Pons (tissue), 1 donor: ENCODE measurements at regions not wholly inside any gene's neighbourhood (a gene's known extent, or its start where the extent isn't known, plus 50 kb on each side); places are given as distances from the start of the nearest gene placed in this dataset.
A peak's percentile ranks its signal among the peaks of the same experiment; 100 is the strongest.
"Not testable (repeated sequence)": the region's sequence is repeated elsewhere in the genome, so short reads cannot be mapped to it uniquely, and the experiment has no call there.

ENCODE experiments used
- DNase-seq: peaks from one replicate; pipeline ENCODE4 v3.0.0-alpha.2; 2016; ENCODE audit warnings: low spot score

- DNase-seq = no peak
Observed at GRCh38 chr4:147102596-147102995, 156.9 kb upstream of the TTC29 start.

GRCh38 chr4:147103403-147103946, 157.8 kb upstream of the TTC29 start:
- DNase-seq = peak; percentile 51

DNA sequence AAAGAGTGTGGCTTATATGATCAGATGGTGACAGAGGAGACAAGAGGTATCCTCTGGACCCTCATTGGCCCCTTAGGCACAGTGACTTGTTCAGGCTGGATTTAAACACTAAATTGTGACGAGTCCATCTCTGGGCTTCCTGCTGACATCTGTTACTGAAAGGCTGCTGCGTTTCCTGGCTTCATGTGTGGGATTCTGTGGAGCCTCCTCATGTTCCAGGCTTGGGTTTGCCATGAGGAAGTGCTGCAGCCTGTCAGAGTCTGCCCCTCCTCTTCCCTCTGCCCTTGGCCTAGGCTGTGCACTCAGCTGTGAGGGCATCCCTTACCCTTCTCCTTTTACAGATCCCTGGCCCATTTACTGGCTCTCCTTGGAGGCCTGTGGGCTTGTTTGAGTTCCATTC, 159.1 kb upstream of the TTC29 start:
- DNase-seq = no peak

DNA sequence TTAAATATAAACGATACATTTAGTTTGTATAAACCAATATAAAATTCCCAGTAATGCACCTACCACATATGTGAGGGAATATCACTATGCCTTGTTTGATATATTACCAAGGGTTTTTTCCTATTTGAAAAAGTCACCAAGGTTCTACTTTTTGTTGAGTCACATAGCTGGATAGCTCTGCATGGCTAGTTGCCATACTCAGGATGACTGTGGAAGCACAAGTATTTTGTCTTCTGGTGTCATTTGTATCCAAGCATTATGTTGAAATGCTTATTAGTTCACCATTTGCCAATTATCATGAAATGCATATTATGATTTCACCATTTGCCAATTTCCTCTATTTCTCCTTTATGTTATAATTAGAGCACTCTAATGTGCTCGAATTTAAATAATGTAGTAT, 162.7 kb upstream of the TTC29 start:
- DNase-seq = no peak

GRCh38 chr4:147109800-147110199, 164.1 kb upstream of the TTC29 start:
- no peak for DNase-seq

- no peak for DNase-seq
Observed at GRCh38 chr4:147110473-147111367, 165.1 kb upstream of the TTC29 start.

DNA sequence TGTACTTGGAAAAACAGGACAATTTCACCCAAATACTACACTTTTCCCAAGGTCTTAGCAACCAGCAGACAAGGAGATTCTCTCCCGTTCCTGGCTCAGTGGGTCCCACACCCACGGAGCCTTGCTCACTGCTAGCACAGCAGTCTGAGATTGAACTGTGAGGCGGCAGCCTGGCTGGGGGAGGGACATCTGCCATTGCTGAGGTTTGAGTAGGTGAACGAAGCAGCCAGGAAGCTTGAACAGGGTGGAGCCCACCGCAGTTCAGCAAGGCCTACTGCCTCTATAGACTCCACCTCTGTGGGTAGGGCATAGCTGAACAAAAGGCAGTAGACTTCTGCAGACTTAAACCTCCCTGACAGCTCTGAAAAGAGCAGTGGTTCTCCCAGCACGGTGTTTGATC, 166.5 kb upstream of the TTC29 start:
- DNase-seq = not testable (repeated sequence)

DNA sequence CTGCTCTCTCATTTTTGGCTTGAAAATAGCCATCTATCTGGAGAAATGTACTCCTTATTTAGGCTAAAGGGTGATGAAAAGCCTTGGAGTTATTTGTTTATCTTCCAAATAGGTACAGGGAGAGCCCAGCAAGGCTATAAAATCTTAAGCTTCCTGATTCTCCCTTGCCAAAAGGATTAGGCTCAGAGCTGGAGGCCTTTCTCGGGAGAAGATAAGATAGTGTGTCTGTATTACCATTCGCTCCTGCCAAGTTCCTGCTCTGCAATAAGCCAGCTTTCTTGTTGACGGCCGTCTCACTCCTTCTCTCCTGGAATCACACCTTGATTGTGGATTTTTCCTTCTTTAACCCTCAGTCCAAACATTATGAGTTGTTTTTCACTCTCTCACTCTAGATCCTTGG, 171.8 kb upstream of the TTC29 start:
- no peak for DNase-seq

DNA sequence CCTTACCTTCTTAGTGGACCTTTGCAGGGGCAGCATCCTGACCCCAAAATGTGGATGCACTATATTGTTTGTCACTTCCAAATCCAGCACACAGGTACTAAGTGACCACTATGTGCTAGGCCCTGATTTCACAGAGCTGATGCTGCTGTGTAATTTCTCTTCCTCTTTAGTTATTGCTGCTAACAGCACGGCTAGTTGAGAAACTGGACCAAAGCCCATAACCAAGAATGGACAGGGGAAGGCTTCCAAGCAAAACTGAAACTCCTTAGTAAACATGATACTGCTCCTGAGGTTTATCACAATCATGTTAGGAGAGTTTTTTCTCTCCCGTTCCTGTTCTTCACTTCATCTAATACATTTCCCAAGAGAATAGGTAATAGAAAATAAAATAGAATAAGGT, 172.9 kb upstream of the TTC29 start:
- DNase-seq = peak; percentile 42

DNA sequence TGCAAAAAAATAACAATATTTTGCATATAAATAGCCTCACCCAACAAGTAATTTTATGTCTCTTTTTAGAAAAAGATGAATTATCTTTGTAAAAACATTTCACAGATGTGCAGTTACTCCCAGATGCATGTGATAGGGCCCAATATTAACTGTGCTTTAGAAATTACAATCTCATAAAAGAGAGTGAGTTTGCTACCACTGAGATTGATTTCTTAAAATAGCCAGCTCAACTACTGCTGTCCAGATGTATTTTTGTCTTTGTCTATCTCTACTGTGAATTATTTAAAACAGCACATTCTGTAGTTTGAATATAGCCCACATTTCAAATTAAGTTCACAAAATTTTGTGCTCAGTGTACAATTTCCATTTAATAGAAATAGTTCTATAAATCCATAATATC, 177.0 kb upstream of the TTC29 start:
- no peak for DNase-seq

DNA sequence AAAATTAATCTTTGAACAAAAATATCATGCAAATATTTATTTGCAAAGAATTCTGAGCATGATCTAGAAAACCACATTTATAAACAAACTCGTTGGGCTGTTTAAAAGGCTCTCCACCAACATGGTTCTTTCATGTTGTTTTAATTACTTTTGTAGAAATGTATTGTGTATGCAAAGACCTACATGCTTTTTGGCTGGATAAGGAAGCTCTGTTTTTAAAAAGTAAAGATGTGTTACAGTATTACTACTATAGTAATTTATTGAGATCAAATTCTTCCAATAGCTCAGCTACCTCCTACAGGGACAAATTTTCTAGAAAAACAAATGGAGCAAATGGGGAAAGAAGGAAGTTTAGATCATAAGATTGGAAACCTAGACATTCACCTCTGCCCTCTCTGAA, 177.5 kb upstream of the TTC29 start:
- DNase-seq = no peak

DNA sequence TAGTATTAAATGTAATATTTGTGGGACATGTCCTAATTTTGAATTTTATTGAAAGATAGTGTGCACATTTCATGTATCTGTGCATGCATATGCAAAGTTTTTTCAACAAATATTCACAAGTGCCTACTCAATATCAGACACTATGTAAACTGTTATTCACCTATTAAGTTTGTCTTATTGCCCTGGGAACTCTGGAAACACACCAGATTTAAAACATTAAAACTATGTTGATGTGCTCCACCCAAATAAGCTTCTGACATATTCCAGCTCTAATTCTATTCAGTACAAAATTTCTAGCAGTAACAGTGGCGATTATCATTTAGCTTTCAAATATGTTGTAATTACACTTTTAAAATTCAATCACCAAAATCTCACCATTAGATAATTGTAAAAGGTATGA, 183.1 kb upstream of the TTC29 start:
- DNase-seq = no peak

- DNase-seq = no peak
Observed at GRCh38 chr4:147129687-147130086, 184.0 kb upstream of the TTC29 start.

- no peak for DNase-seq
Observed at GRCh38 chr4:147134536-147135210, 189.0 kb upstream of the TTC29 start.

DNA sequence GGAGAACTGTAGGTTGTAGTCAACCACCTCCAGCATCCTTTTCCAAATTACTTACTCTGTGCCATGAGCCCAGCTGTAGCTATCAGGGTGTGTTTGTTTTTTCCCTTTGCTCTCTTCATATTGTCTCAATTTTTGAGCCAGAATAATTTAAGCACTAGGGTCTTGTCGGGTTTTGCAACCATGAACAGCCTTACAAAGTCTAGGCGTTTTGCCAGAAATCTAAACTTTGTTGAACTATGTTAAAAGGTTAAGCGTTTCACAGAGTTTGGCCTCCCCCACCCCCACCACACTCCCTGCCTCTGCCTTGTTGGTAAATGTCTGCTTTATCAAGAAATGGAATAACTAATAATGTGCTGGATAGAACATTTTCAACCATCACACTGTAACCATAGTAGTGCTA, 190.6 kb upstream of the TTC29 start:
- DNase-seq = no peak

- no peak for DNase-seq
Observed at GRCh38 chr4:147136751-147137150, 191.1 kb upstream of the TTC29 start.

GRCh38 chr4:147137280-147137679, 191.6 kb upstream of the TTC29 start:
- no peak for DNase-seq

DNA sequence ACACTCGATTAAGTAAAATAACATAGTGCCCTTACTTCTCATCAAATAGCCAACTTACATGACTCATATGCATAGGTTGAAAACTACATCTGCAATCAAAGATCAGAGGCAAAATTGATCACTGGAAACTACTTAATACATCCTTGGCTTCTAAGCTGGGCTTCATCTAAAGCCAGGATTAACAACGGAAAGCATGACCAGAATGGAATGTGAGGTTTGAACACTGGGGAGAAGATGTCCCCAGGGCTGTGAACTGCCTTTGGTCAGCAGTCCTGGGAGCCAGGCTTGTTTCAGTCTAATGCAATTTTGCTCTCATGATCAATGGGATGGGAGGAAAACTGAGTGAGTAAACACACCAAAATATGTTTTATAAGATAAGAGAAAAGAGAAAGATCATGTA, 192.5 kb upstream of the TTC29 start:
- DNase-seq = no peak

DNA sequence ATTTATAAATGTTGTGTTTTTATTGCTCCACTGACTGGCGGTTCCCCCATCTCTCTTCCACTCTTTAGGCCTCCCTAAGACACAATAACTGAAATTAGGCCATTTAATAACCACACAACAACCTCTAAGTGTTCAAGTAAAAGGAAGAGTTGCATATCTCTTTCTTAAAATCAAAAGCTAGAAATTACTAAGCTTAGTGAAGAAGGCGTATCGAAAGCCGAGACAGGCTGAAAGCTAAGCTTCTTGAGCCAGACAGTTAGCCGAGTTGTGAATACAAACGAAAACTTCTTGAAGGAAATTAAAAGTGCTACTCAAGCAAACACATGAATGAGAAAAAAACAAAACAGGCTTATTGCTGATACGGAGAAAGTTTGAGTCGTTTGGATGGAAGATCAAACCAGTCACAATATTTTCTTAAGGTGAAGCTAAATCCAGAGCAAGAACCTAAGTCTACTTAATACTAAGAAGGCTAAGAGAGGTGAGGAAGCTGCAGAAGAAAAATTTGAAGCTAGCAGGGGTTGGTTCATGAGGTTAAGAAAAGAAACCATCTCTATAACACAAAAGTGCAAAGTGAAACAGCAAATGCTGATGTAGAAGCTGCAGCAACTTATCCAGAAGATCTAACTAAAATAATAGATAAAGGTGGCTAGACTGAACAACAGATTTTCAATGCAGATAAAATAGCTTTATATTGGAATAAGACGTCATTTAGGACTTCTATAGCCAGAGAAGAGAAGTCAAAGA, 194.0 kb upstream of the TTC29 start:
- no peak for DNase-seq

- DNase-seq = no peak
Observed at GRCh38 chr4:147151763-147152162, 206.1 kb upstream of the TTC29 start.

DNA sequence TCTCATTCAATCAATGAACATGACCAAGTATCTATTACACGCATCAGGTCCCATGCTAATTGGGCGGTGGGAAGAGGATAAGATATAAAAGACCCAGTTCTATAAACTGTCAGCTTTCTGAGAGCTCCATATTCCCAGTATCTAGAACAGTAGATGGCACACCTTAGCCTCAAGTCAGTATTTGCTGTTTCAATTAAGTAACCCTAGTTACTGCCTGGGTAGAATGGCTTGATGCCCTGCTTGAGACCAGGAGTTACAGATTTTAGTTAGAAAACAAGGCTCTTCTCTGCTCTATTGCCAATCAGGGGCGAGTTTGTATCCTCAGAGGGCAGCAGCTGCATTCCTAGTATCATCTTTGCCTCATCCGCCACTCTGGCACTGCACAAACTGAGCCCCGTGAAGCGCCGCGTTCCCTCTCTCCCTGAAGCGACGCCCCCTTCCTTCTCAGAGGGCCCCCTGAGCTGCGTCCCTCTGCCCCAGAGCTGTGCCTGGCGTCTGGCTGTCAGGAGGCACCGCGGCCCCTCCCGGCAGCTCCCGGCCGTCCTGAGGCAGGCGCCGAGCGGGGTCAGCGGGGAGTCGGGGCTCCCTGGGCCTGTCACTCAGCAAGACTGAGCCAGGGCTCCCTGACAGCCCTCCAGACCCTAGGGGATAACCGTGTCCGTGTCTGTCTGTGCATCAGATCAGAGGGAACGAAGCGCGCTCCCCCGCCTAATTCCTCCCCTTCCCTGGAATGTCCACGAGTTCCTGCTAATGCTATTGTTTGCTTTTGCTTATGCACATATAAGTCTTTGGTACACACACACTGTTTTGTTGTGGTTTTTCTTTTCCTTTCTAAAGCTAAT, 212.4 kb upstream of the TTC29 start:
- DNase-seq = peak; percentile 7
